H1 (cell line): ENCODE measurements at regions not wholly inside any gene's neighbourhood (a gene's known extent, or its start where the extent isn't known, plus 50 kb on each side); places are given as distances from the start of the nearest gene placed in this dataset.

ENCODE experiments used
- BCL11A ChIP-seq, 2 experiments: IDR thresholded peaks; one replicate each; pipeline ENCODE4 v1.6.1; 2011; ENCODE audit warnings: low read depth in 2 of 2, low read length in 2 of 2, mild to moderate bottlenecking in 2 of 2
- BRCA1 ChIP-seq: IDR thresholded peaks from 2 replicates; pipeline ENCODE4 v1.6.1; 2012; ENCODE audit warnings: low read depth, low read length, improper control_type of control experiment
- NANOG ChIP-seq: IDR thresholded peaks from 2 replicates; pipeline ENCODE4 v1.6.1; 2011; ENCODE audit warnings: low read length, low read depth, mild to moderate bottlenecking, inconsistent platforms; ENCODE audit not compliant: insufficient read depth, poor library complexity, severe bottlenecking
- RAD21 ChIP-seq, 2 experiments: IDR thresholded peaks in 1 of 2; conservative IDR thresholded peaks in 1 of 2; 2 replicates each; pipeline ENCODE4 v1.6.1; 2011; ENCODE audit warnings: low read depth in 2 of 2, low read length in 2 of 2, improper control_type of control experiment in 1 of 2, inconsistent platforms in 1 of 2, mild to moderate bottlenecking in 1 of 2, moderate library complexity in 1 of 2
- TAF1 ChIP-seq: IDR thresholded peaks from 2 replicates; pipeline ENCODE4 v1.6.1; 2011; ENCODE audit warnings: mild to moderate bottlenecking, low read depth, low read length
- ZNF274 ChIP-seq: IDR thresholded peaks from 2 replicates; pipeline ENCODE4 v1.7.0; 2012; ENCODE audit warnings: low read length, borderline replicate concordance; ENCODE audit errors: extremely low read depth

- no peak for TF ChIP-seq TAF1
- TF ChIP-seq BCL11A (IDR thresholded peaks at IDR 0.05; ENCODE audit: low read depth in 2 of 2, low read length in 2 of 2), result no peak
- TF ChIP-seq ZNF274, result no peak
- no peak for TF ChIP-seq NANOG
- TF ChIP-seq BRCA1, result no peak
- TF ChIP-seq RAD21 (IDR thresholded peaks at IDR 0.05 in 1 of 2, conservative IDR thresholded peaks at IDR 0.05 in 1 of 2; ENCODE audit: low read depth in 2 of 2, low read length in 2 of 2), result no peak
- TF ChIP-seq, all 59 proteins: peak for 0
These were observed 334.1 kb downstream of the BCL11B start (continued) for GRCh38 chr14:98937712-98938505.
